ENCODE measurements at regions not wholly inside any gene's neighbourhood (a gene's known extent, or its start where the extent isn't known, plus 50 kb on each side); places are given as distances from the start of the nearest gene placed in this dataset.

- Histone ChIP-seq H3K27ac (ENCODE audit: low read depth, low read length, poor library complexity, severe bottlenecking) (no peak overlapping the region), H3K4me3 (ENCODE audit: low read depth, low read length, poor library complexity, severe bottlenecking) (no peak overlapping the region), H3K27me3 (replicated peaks; ENCODE audit: insufficient read depth, low read depth, low read length, poor library complexity) (no peaks in the 10 kb centered on the region), H3K9me3 (ENCODE audit: low read depth, low read length, poor library complexity, severe bottlenecking) (peaks cover 3% of the 10 kb centered on the region), H3K4me1 (ENCODE audit: insufficient read depth, low read length, poor library complexity, severe bottlenecking) (no peaks in the 10 kb centered on the region), H3K36me3 (ENCODE audit: insufficient read depth, low read length, poor library complexity, severe bottlenecking) (no peaks in the 10 kb centered on the region)
- ChIA-PET CTCF (no interaction called here), POLR2A (ENCODE audit: low non-redundant PET) (no interaction called here)
- DNase-seq (ENCODE audit: low spot score): no peak
- TF ChIP-seq, protein P1, sequence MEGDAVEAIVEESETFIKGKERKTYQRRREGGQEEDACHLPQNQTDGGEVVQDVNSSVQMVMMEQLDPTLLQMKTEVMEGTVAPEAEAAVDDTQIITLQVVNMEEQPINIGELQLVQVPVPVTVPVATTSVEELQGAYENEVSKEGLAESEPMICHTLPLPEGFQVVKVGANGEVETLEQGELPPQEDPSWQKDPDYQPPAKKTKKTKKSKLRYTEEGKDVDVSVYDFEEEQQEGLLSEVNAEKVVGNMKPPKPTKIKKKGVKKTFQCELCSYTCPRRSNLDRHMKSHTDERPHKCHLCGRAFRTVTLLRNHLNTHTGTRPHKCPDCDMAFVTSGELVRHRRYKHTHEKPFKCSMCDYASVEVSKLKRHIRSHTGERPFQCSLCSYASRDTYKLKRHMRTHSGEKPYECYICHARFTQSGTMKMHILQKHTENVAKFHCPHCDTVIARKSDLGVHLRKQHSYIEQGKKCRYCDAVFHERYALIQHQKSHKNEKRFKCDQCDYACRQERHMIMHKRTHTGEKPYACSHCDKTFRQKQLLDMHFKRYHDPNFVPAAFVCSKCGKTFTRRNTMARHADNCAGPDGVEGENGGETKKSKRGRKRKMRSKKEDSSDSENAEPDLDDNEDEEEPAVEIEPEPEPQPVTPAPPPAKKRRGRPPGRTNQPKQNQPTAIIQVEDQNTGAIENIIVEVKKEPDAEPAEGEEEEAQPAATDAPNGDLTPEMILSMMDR (conservative IDR thresholded peaks at IDR 0.05; ENCODE audit: low read depth, low read length): no peak
- TF ChIP-seq EZH2 (IDR thresholded peaks at IDR 0.05; ENCODE audit: borderline replicate concordance, low read depth, low read length, poor library complexity, severe bottlenecking): no peak
- no TSS peak for BruUV-seq (replicated peaks)
- intact Hi-C loops (cut with micrococcal nuclease; ENCODE audit: unreplicated experiment): no loop called here
Measured at GRCh38 chr16:80202831-80203413, 337.9 kb upstream of the DYNLRB2 start.

DNA sequence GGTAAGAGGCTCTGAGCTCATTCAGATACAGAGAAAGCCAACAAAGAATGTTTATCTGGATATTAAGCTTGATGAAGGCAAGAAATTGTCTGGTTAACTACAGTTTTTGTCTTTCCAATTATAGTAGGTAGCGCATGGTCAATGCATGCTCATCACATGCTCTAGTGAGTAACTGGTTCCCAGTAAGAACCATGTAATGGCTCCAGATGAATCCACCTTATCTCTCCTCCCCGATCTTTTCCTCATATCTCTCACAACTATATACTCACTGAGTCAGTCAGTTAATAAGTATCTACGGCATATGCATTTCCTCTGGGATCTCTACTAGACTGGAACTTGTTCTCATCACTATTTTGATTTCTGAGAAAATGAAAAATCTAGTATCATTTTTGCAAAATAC lies 340.7 kb upstream of the DYNLRB2 start:
- ChIA-PET CTCF (no interaction called here), POLR2A (ENCODE audit: low non-redundant PET) (no interaction called here)
- H3K9me3 ChIP-seq (ENCODE audit: low read depth, low read length, poor library complexity, severe bottlenecking): peaks cover 3% of the 10 kb centered on the region
- no peaks in the 10 kb centered on the region for H3K36me3 ChIP-seq (ENCODE audit: insufficient read depth, low read length, poor library complexity, severe bottlenecking)
- DNase-seq (ENCODE audit: low spot score): no peak
- intact Hi-C loops (cut with micrococcal nuclease; ENCODE audit: unreplicated experiment): no loop called here
- no peaks in the 10 kb centered on the region for H3K27me3 ChIP-seq (replicated peaks; ENCODE audit: insufficient read depth, low read depth, low read length, poor library complexity)
- no peak overlapping the region for H3K4me3 ChIP-seq (ENCODE audit: low read depth, low read length, poor library complexity, severe bottlenecking)
- no TSS peak for BruUV-seq (replicated peaks)
- no peaks in the 10 kb centered on the region for H3K4me1 ChIP-seq (ENCODE audit: insufficient read depth, low read length, poor library complexity, severe bottlenecking)
- no peak for TF ChIP-seq EZH2 (IDR thresholded peaks at IDR 0.05; ENCODE audit: borderline replicate concordance, low read depth, low read length, poor library complexity, severe bottlenecking)
- TF ChIP-seq, protein P1 (conservative IDR thresholded peaks at IDR 0.05; ENCODE audit: low read depth, low read length): no peak
- no peak overlapping the region for H3K27ac ChIP-seq (ENCODE audit: low read depth, low read length, poor library complexity, severe bottlenecking)

GRCh38 chr16:80199614-80200013 lies 341.2 kb upstream of the DYNLRB2 start:
- CTCF ChIA-PET: no interaction called here
- BruUV-seq (replicated peaks): no TSS peak
- intact Hi-C loops (cut with micrococcal nuclease; ENCODE audit: unreplicated experiment): no loop called here
- Histone ChIP-seq H3K4me1 (ENCODE audit: insufficient read depth, low read length, poor library complexity, severe bottlenecking) (no peaks in the 10 kb centered on the region), H3K9me3 (ENCODE audit: low read depth, low read length, poor library complexity, severe bottlenecking) (peaks cover 3% of the 10 kb centered on the region), H3K36me3 (ENCODE audit: insufficient read depth, low read length, poor library complexity, severe bottlenecking) (no peaks in the 10 kb centered on the region), H3K27ac (ENCODE audit: low read depth, low read length, poor library complexity, severe bottlenecking) (no peak overlapping the region), H3K27me3 (replicated peaks; ENCODE audit: insufficient read depth, low read depth, low read length, poor library complexity) (no peaks in the 10 kb centered on the region), H3K4me3 (ENCODE audit: low read depth, low read length, poor library complexity, severe bottlenecking) (no peak overlapping the region)
- POLR2A ChIA-PET (ENCODE audit: low non-redundant PET): no interaction called here
- no peak for DNase-seq (ENCODE audit: low spot score)
- TF ChIP-seq EZH2 (IDR thresholded peaks at IDR 0.05; ENCODE audit: borderline replicate concordance, low read depth, low read length, poor library complexity, severe bottlenecking): no peak
- TF ChIP-seq, protein P1 (conservative IDR thresholded peaks at IDR 0.05; ENCODE audit: low read depth, low read length): no peak
